GM21367 (cell line): ENCODE measurements at regions not wholly inside any gene's neighbourhood (a gene's known extent, or its start where the extent isn't known, plus 50 kb on each side); places are given as distances from the start of the nearest gene placed in this dataset.
"Not testable (repeated sequence)": the region's sequence is repeated elsewhere in the genome, so short reads cannot be mapped to it uniquely, and the experiment has no call there.

Experiments used
- ATAC-seq: cut with Tn5 transposase; IDR thresholded peaks from one replicate; pipeline ENCODE4 v1.9.1; 2021; ENCODE audit not compliant: unreplicated experiment

- no peak for ATAC-seq
These were observed 164.3 kb upstream of the PABPC3 start for GRCh38 chr13:24931450-24932251.

- ATAC-seq = not testable (repeated sequence)
These were observed 162.6 kb upstream of the PABPC3 start for GRCh38 chr13:24933106-24934023.

- ATAC-seq = not testable (repeated sequence)
These were observed 161.9 kb upstream of the PABPC3 start for GRCh38 chr13:24934024-24934385.

- ATAC-seq = no peak
These were observed 157.0 kb upstream of the PABPC3 start for GRCh38 chr13:24938966-24939365.

- ATAC-seq = not testable (repeated sequence)
These were observed 154.8 kb upstream of the PABPC3 start for GRCh38 chr13:24941023-24941713.

- no peak for ATAC-seq
These were observed 152.8 kb upstream of the PABPC3 start for GRCh38 chr13:24943136-24943535.

- ATAC-seq = not testable (repeated sequence)
These were observed 151.9 kb upstream of the PABPC3 start for GRCh38 chr13:24944073-24944472.

GRCh38 chr13:24948977-24949376 is 147.0 kb upstream of the PABPC3 start:
- ATAC-seq = not testable (repeated sequence)

GRCh38 chr13:24950611-24951010 is 145.3 kb upstream of the PABPC3 start:
- not testable (repeated sequence) for ATAC-seq

- ATAC-seq = not testable (repeated sequence)
These were observed 128.0 kb upstream of the PABPC3 start for GRCh38 chr13:24967970-24968369.

- ATAC-seq = not testable (repeated sequence)
These were observed 127.5 kb upstream of the PABPC3 start for GRCh38 chr13:24968416-24968815.

GRCh38 chr13:24973102-24973501 is 122.8 kb upstream of the PABPC3 start:
- not testable (repeated sequence) for ATAC-seq

- not testable (repeated sequence) for ATAC-seq
These were observed 114.6 kb upstream of the PABPC3 start for GRCh38 chr13:24981181-24981803.

GRCh38 chr13:24982333-24982999 is 113.5 kb upstream of the PABPC3 start:
- no peak for ATAC-seq

GRCh38 chr13:24983094-24983493 is 112.8 kb upstream of the PABPC3 start:
- no peak for ATAC-seq

GRCh38 chr13:24984134-24984533 is 111.8 kb upstream of the PABPC3 start:
- ATAC-seq = no peak

- ATAC-seq = no peak
These were observed 110.8 kb upstream of the PABPC3 start for GRCh38 chr13:24985107-24985506.

- no peak for ATAC-seq
These were observed 110.0 kb upstream of the PABPC3 start for GRCh38 chr13:24985896-24986295.

- no peak for ATAC-seq
These were observed 109.1 kb upstream of the PABPC3 start for GRCh38 chr13:24986826-24987225.

- not testable (repeated sequence) for ATAC-seq
These were observed 106.0 kb upstream of the PABPC3 start for GRCh38 chr13:24989959-24990358.
